Ammon's horn (tissue), 1 donor: ENCODE measurements at regions not wholly inside any gene's neighbourhood (a gene's known extent, or its start where the extent isn't known, plus 50 kb on each side); places are given as distances from the start of the nearest gene placed in this dataset.
"Not testable (repeated sequence)": the region's sequence is repeated elsewhere in the genome, so short reads cannot be mapped to it uniquely, and the experiment has no call there.

Experiments used
- DNase-seq: peaks from one replicate; pipeline ENCODE4 v3.0.0-alpha.2; 2016; ENCODE audit warnings: low spot score

DNA sequence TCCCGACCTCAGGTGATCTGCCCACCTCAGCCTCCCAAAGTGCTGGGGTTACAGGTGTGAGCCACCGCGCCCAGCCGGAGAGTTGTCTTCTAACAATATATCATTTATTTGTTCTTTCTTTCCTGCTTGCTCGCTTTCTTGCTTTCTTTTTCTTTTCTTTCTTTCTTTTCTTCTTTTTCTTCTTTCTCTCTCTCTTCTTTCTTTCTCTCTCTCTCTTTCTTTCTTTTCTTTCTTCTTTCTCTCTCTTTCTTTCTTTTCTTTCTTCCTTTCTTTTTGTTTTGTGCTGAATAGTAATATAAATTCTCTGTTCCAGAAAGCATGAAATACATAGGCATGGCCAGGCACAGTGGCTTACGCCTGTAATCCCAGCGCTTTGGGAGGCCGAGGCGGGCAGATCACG, 73.5 kb upstream of the ZNF644 start:
- not testable (repeated sequence) for DNase-seq

DNA sequence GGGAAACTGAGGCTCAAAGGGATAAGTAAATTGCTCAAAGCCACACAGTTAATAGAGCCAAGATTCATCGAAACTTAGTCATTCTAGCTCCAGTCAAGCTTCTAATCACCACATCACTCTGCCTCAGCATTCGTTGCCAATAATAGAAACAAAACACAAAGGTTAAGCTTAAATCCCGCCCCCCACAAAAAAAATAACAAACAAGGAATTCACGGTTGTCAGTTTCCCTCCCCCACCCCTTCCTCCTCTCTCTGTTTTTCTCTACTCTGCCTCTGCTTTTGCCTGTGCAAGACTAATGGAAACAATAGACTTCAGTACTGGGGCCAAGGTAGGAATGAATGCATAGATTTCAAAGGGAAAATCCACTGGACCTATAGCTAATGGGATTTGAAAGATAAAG, 70.7 kb upstream of the ZNF644 start:
- DNase-seq, result no peak

DNA sequence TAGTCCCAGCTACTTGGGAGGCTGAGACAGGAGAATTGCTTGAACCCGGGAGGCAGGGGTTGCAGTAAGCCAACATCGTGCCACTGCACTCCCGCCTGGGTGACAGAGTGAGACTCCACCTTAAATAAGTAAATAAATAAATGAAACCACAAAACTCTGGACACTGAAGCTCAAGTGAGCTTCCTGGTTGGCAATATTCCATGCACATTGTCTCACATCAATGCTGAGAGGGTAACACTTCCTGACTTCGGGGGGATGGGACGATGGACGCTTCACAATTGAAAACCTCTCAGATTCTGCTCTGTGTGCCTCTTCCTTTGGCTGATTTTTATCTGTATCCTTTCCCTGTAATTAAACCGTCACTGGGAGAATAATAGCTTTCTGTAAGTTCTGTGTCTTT, 70.0 kb upstream of the ZNF644 start:
- no peak for DNase-seq

DNA sequence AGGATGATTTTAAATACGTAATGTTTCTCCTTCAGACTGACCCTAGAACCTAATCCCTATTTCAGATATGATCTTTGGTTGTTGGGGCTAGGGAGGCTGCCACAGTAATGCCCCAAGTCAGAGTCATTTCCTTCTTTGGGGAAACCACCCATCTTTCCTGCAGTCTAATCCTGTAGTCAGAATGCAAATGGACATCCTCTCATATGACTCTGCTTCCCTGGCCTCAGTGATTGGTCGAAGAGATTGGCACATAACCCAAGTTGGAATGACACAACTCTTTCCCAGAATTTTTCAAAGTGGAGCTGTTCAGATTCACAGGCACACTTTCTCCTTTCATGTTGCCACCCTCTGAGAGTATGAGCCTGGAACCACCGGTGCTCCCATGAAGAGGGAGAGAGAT, 58.8 kb upstream of the ZNF644 start:
- DNase-seq, result no peak

DNA sequence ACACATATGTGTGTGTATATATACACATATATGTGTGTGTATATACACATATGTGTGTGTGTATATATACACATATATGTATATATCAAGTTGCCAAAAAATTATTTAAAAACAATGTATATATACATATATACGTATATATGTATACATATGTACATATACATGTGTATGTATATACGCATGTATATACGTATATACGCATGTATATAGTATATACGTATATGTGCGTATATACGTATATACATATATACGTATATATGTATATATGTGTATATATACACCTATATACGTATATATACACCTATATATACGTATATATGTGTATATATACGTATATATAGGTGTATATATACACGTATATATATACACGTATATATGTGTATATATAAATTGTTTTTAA, 57.0 kb upstream of the ZNF644 start:
- DNase-seq, result no peak

DNA sequence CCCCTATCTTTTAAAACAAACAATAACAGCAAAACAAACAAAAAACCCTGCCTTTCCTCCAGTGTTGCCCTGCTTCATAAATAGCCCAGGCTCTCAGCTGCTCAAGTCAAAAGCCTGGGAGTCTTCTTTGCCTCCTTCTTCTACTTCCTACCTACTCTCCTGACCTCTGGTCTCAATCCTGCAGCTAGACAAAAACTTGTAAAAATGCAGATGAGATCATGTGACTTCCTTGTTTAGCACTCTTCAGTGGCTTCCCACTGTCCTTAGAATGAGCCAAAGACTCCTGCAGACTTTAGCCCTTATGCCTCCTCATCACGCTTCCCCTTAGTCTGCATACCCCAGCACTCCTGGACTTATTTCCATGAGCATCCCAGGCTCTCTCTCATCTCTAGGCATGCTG, 55.0 kb upstream of the ZNF644 start:
- DNase-seq, result no peak

DNA sequence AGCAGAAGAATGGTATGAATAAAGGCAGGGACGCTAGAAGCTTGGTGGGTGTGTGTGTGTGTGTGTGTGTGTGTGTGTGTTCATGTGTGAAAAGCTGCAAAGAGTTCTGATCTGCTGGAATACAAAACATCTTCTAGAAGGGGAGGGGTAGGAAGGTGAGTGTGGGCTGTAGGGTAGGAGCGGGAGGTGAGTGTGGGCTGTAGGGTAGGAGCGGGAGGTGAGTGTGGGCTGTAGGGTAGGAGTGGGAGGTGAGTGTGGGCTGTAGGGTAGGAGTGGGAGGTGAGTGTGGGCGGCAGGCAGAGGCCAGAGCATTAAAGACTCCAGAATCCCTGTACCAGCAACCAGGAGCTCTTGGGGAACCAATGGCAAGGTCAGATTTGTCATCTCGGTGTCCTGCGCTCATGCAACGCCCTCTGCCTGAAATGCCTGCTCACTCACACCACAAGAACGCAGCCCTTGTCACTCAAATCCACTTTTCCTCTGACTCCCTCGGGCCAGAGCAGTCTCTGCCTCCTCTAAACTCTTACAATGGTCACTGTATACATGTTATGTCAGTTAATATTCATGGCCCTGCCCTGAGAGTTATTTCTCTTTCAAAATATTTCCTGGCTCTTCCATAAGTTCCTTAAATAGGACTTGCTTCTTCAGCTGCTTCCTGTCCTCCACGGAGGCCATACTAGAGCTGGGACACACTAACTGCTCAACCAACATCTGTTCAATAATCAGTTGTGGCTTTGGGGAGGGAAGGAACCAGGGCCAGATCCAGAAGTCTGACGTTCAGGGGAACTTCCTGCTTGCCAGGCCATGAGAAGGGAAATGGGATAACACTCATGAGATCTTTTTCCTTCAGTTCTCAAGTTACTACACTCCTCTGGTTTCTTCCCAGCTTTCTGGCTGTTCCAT, 53.6 kb upstream of the ZNF644 start:
- no peak for DNase-seq

DNA sequence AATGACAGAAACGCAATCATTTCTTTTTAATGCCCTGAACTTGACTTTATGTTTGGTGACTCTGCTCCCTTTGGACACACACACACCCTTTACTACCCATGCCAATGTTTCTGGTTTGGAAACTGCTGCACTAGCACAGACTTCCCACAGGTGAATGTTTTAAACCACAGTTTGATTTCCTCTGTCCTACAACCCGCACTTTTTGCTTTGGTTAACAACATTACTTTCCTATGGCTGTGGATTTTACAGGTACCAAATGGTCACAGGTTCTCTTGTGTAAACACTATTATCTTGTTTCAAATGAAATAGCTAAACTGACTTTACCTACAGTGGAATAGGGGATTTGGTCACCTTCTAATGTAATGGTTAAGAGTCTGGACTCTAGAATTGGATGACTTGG, 51.5 kb upstream of the ZNF644 start:
- DNase-seq, result no peak

DNA sequence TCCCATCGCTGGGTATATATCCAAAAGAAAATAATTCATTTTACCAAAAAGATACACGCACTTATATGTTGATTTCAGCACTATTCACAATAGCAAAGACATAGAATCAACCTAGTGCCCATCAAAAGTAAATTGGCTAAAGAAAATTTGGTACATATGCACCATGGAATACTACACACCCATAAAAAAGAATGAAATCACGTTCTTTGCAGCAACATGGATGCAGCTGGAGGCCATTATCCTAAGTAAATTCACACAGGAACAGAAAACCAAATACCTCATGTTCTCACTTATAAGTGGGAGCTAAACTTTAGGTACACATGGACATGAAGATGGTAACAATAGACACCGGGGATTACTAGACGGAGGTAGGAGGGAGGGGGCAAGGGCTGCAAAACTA, 50.0 kb upstream of the ZNF644 start:
- no peak for DNase-seq
